ENCODE measurements at regions not wholly inside any gene's neighbourhood (a gene's known extent, or its start where the extent isn't known, plus 50 kb on each side); places are given as distances from the start of the nearest gene placed in this dataset.

GRCh38 chr7:91374321-91374989 is 110.2 kb downstream of the FZD1 start:
- Histone ChIP-seq H3K9me3 (replicated peaks; ENCODE audit: control insufficient read depth, insufficient read depth, low read depth, low read length) (no peaks in the 10 kb centered on the region), H3K27ac (ENCODE audit: extremely low read depth, low read depth, low read length) (no peak overlapping the region), H3K4me1 (replicated peaks in 1 of 2; ENCODE audit: control insufficient read depth in 2 of 2, insufficient read depth in 2 of 2, low read length in 2 of 2) (no peaks in the 10 kb centered on the region), H3K79me2 (ENCODE audit: control insufficient read depth, insufficient read depth, low read length) (no peaks in the 10 kb centered on the region), H4K20me1 (replicated peaks; ENCODE audit: control insufficient read depth, insufficient read depth, low read length) (no peaks in the 10 kb centered on the region), H3K9me1 (ENCODE audit: control insufficient read depth, insufficient read depth, low read length) (no peaks in the 10 kb centered on the region), H3K4me3 (no peak overlapping the region), H3K36me3 (ENCODE audit: control insufficient read depth, insufficient read depth, low read length) (no peaks in the 10 kb centered on the region), H3K4me2 (ENCODE audit: insufficient read depth, low read length) (no peak overlapping the region), H3K9ac (ENCODE audit: insufficient read depth in 1 of 2, low read depth in 2 of 2, low read length in 2 of 2) (no peak overlapping the region), H3K27me3 (ENCODE audit: control insufficient read depth in 2 of 2, insufficient read depth in 2 of 2, low read length in 2 of 2) (no peaks in the 10 kb centered on the region; a peak in 1 of 5 replicates), H2AFZ (ENCODE audit: low read depth, low read length) (no peak overlapping the region)
- ChIA-PET CTCF (ENCODE audit: low intra/inter-chr PET ratio) (no interaction called here), POLR2A (interaction anchor here (0.7 kb wide), 1 partner anchor 186 kb away, joined by 3 read pairs; no protein-coding TSS in a partner anchor)
- intact Hi-C loops (cut with micrococcal nuclease) (no loop called here), in situ Hi-C loops (cut with MboI) (no loop called here)
- no peak for DNase-seq (ENCODE audit: extremely low read depth in 1 of 4, low spot score in 3 of 4)
- no peak for FAIRE-seq
- TF ChIP-seq NCOA6 (IDR thresholded peaks at IDR 0.05) (no peak), POLR2AphosphoS2 (IDR thresholded peaks at IDR 0.05; ENCODE audit: low read length) (no peak), ZNF217 (CRISPR knock-in tag; IDR thresholded peaks at IDR 0.05) (no peak), GTF2F1 (IDR thresholded peaks at IDR 0.05; ENCODE audit: low read depth, low read length) (no peak), CHD2 (IDR thresholded peaks at IDR 0.05; ENCODE audit: low read depth, low read length) (no peak)
- BruUV-seq (replicated peaks), result no TSS peak
- WGBS (ENCODE audit: insufficient coverage, low coverage, missing lambda C conversion rate), result 10% methylated on average over 2 of the region's 2 CpGs
- no peak for ATAC-seq

- no peak for DNase-seq (ENCODE audit: extremely low read depth in 1 of 4, low spot score in 3 of 4)
- Histone ChIP-seq H3K27me3 (ENCODE audit: control insufficient read depth in 2 of 2, insufficient read depth in 2 of 2, low read length in 2 of 2) (no peaks in the 10 kb centered on the region; a peak in 1 of 5 replicates), H2AFZ (ENCODE audit: low read depth, low read length) (no peak overlapping the region), H3K9ac (ENCODE audit: insufficient read depth in 1 of 2, low read depth in 2 of 2, low read length in 2 of 2) (no peak overlapping the region), H3K79me2 (ENCODE audit: control insufficient read depth, insufficient read depth, low read length) (no peaks in the 10 kb centered on the region), H3K4me2 (ENCODE audit: insufficient read depth, low read length) (no peak overlapping the region), H3K4me1 (replicated peaks in 1 of 2; ENCODE audit: control insufficient read depth in 2 of 2, insufficient read depth in 2 of 2, low read length in 2 of 2) (no peaks in the 10 kb centered on the region), H4K20me1 (replicated peaks; ENCODE audit: control insufficient read depth, insufficient read depth, low read length) (no peaks in the 10 kb centered on the region), H3K9me3 (replicated peaks; ENCODE audit: control insufficient read depth, insufficient read depth, low read depth, low read length) (no peaks in the 10 kb centered on the region), H3K27ac (ENCODE audit: extremely low read depth, low read depth, low read length) (no peak overlapping the region), H3K9me1 (ENCODE audit: control insufficient read depth, insufficient read depth, low read length) (no peaks in the 10 kb centered on the region), H3K4me3 (no peak overlapping the region), H3K36me3 (ENCODE audit: control insufficient read depth, insufficient read depth, low read length) (no peaks in the 10 kb centered on the region)
- CTCF ChIA-PET (ENCODE audit: low intra/inter-chr PET ratio), result no interaction called here
- no peak for FAIRE-seq
- POLR2A ChIA-PET, result no interaction called here
- WGBS (ENCODE audit: insufficient coverage, low coverage, missing lambda C conversion rate), result 0% methylated on average over 2 of the region's 2 CpGs
- TF ChIP-seq ZKSCAN3 (CRISPR knock-in tag; IDR thresholded peaks at IDR 0.05) (no peak), PTRF (tag; IDR thresholded peaks at IDR 0.05) (no peak), TAF7 (tag; IDR thresholded peaks at IDR 0.05) (no peak), PHTF2 (CRISPR knock-in tag; IDR thresholded peaks at IDR 0.05) (no peak), ZNF408 (CRISPR knock-in tag; IDR thresholded peaks at IDR 0.05; ENCODE audit: low read depth) (no peak), PYGO2 (tag; IDR thresholded peaks at IDR 0.05) (no peak), THRA (IDR thresholded peaks at IDR 0.05) (no peak)
- intact Hi-C loops (cut with micrococcal nuclease), result no loop called here
- in situ Hi-C loops (cut with MboI), result no loop called here
- no peak for ATAC-seq
- BruUV-seq (replicated peaks), result no TSS peak
These were observed 111.1 kb downstream of the FZD1 start for GRCh38 chr7:91375378-91375777.
